ENCODE measurements at regions not wholly inside any gene's neighbourhood (a gene's known extent, or its start where the extent isn't known, plus 50 kb on each side); places are given as distances from the start of the nearest gene placed in this dataset.

DNA sequence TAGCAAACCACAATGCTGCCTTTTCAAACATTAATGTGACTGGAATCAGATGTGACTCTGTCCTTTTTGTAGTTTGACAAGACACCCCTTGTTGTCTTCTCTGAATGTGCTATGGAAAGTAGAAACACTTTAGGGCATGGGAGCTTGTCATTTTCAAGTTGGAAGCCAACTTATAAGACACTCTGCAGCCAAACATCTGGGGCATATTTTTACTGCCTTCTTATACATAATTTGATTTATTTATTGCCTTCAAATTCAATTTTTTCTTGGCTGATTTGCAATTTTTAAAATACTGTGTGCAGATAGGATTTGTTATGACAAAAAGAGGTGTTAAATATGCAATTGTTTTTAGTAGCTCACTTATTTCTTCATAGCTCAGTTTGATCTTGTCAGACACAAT is 1002.0 kb upstream of the PCDH7 start:
- no peaks in the 10 kb centered on the region for H3K36me3 ChIP-seq (ENCODE audit: low read depth)
- H4K20me1 ChIP-seq (ENCODE audit: insufficient read depth) = no peaks in the 10 kb centered on the region
- no peaks in the 10 kb centered on the region for H3K9me3 ChIP-seq (ENCODE audit: insufficient read depth, low read depth)
- POLR2A ChIA-PET (ENCODE audit: unreplicated experiment) = no interaction called here
- no TSS peak for BruUV-seq (replicated peaks)
- intact Hi-C loops (cut with micrococcal nuclease; ENCODE audit: unreplicated experiment) = no loop called here
- H3K4me1 ChIP-seq (replicated peaks; ENCODE audit: insufficient read depth) = no peaks in the 10 kb centered on the region
- CTCF ChIA-PET = no interaction called here
- H3K9me2 ChIP-seq (ENCODE audit: insufficient read depth) = no peaks in the 10 kb centered on the region
- no peaks in the 10 kb centered on the region for H3K79me2 ChIP-seq (ENCODE audit: low read depth)
- H3F3A ChIP-seq (ENCODE audit: insufficient read depth, low read depth) = no peaks in the 10 kb centered on the region
- no peak for TF ChIP-seq EZH2 (IDR thresholded peaks at IDR 0.05; ENCODE audit: low read depth)
- TF ChIP-seq, protein P1, sequence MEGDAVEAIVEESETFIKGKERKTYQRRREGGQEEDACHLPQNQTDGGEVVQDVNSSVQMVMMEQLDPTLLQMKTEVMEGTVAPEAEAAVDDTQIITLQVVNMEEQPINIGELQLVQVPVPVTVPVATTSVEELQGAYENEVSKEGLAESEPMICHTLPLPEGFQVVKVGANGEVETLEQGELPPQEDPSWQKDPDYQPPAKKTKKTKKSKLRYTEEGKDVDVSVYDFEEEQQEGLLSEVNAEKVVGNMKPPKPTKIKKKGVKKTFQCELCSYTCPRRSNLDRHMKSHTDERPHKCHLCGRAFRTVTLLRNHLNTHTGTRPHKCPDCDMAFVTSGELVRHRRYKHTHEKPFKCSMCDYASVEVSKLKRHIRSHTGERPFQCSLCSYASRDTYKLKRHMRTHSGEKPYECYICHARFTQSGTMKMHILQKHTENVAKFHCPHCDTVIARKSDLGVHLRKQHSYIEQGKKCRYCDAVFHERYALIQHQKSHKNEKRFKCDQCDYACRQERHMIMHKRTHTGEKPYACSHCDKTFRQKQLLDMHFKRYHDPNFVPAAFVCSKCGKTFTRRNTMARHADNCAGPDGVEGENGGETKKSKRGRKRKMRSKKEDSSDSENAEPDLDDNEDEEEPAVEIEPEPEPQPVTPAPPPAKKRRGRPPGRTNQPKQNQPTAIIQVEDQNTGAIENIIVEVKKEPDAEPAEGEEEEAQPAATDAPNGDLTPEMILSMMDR (conservative IDR thresholded peaks at IDR 0.05) = no peak
- no peaks in the 10 kb centered on the region for H3K27me3 ChIP-seq (ENCODE audit: insufficient read depth, low read depth)
- no peak overlapping the region for H3K27ac ChIP-seq
- H2AFZ ChIP-seq = no peak overlapping the region
- DNase-seq = no peak
- H3K4me2 ChIP-seq = no peak overlapping the region
- no peak overlapping the region for H3K4me3 ChIP-seq

DNA sequence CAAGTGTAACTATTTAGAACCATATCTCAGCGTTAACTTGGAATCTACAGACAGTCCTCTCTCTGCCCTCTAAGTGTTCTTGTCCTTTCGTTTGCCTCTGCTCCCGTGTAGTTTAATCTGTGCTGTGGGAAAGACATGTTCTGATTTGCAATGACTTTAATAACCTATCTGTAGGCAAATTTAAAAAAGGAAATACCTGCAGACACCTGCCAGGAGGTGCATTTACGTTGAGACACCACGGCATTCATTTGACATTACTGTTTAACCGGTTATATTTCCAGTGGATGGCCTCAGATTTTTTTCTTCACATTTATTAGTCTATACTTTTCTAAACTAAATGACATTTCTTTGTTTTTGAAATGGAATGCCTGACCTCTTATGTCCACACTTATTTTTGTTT is 997.9 kb upstream of the PCDH7 start:
- no peaks in the 10 kb centered on the region for H3F3A ChIP-seq (ENCODE audit: insufficient read depth, low read depth)
- H3K36me3 ChIP-seq (ENCODE audit: low read depth) = no peaks in the 10 kb centered on the region
- H2AFZ ChIP-seq = no peak overlapping the region
- no peaks in the 10 kb centered on the region for H3K79me2 ChIP-seq (ENCODE audit: low read depth)
- no peak overlapping the region for H3K27ac ChIP-seq
- ChIA-PET CTCF (no interaction called here), POLR2A (ENCODE audit: unreplicated experiment) (no interaction called here)
- no peaks in the 10 kb centered on the region for H3K9me3 ChIP-seq (ENCODE audit: insufficient read depth, low read depth)
- H3K4me1 ChIP-seq (replicated peaks; ENCODE audit: insufficient read depth) = no peaks in the 10 kb centered on the region
- TF ChIP-seq EZH2 (IDR thresholded peaks at IDR 0.05; ENCODE audit: low read depth) = no peak
- TF ChIP-seq, protein P1 (conservative IDR thresholded peaks at IDR 0.05) = no peak
- H4K20me1 ChIP-seq (ENCODE audit: insufficient read depth) = no peaks in the 10 kb centered on the region
- no TSS peak for BruUV-seq (replicated peaks)
- intact Hi-C loops (cut with micrococcal nuclease; ENCODE audit: unreplicated experiment) = no loop called here
- DNase-seq = no peak
- H3K27me3 ChIP-seq (ENCODE audit: insufficient read depth, low read depth) = no peaks in the 10 kb centered on the region
- H3K4me2 ChIP-seq = no peak overlapping the region
- no peak overlapping the region for H3K4me3 ChIP-seq
- no peaks in the 10 kb centered on the region for H3K9me2 ChIP-seq (ENCODE audit: insufficient read depth)

DNA sequence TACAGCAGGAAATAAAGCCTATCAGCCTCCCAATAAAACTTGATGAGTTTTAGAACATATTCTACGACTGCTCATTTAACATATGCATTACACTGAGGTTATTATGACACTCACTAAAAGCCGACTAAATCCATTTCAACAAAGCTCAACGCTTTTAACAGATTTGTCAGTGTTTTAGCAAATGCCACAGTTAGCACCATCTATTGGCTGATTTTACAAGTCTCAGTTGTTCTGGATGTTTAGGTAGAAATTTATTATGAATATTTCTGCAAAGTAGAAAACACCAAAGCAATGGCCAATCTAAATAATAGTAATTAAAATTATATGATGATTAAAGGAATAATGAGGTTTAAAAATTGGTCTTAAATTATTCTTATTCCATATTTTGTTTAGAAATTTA is 993.2 kb upstream of the PCDH7 start:
- H4K20me1 ChIP-seq (ENCODE audit: insufficient read depth) = no peaks in the 10 kb centered on the region; the same call in 1 of the 2 replicates
- CTCF ChIA-PET = no interaction called here
- BruUV-seq (replicated peaks) = no TSS peak
- intact Hi-C loops (cut with micrococcal nuclease; ENCODE audit: unreplicated experiment) = no loop called here
- no peaks in the 10 kb centered on the region for H3K36me3 ChIP-seq (ENCODE audit: low read depth)
- H3F3A ChIP-seq (ENCODE audit: insufficient read depth, low read depth) = no peaks in the 10 kb centered on the region
- no peaks in the 10 kb centered on the region for H3K79me2 ChIP-seq (ENCODE audit: low read depth)
- H3K4me2 ChIP-seq = no peak overlapping the region
- no peaks in the 10 kb centered on the region for H3K4me1 ChIP-seq (replicated peaks; ENCODE audit: insufficient read depth)
- no peak overlapping the region for H2AFZ ChIP-seq
- TF ChIP-seq EZH2 (IDR thresholded peaks at IDR 0.05; ENCODE audit: low read depth) = no peak
- TF ChIP-seq, protein P1 (conservative IDR thresholded peaks at IDR 0.05) = no peak
- no peak overlapping the region for H3K27ac ChIP-seq
- no peaks in the 10 kb centered on the region for H3K27me3 ChIP-seq (ENCODE audit: insufficient read depth, low read depth)
- no peaks in the 10 kb centered on the region for H3K9me3 ChIP-seq (ENCODE audit: insufficient read depth, low read depth)
- POLR2A ChIA-PET (ENCODE audit: unreplicated experiment) = no interaction called here
- no peak for DNase-seq
- H3K4me3 ChIP-seq = no peak overlapping the region
- H3K9me2 ChIP-seq (ENCODE audit: insufficient read depth) = no peaks in the 10 kb centered on the region
